Glutamatergic neuron (in vitro differentiated cells): ENCODE measurements at regions not wholly inside any gene's neighbourhood (a gene's known extent, or its start where the extent isn't known, plus 50 kb on each side); places are given as distances from the start of the nearest gene placed in this dataset.

Experiments used
- DNase-seq: peaks from one replicate; pipeline ENCODE4 v3.0.0; 2022
- H3K27ac Mint-ChIP-seq: one replicate; pipeline ENCODE4 v1.8.0; 2020; ENCODE audit warnings: mild to moderate bottlenecking, mixed read lengths, inconsistent platforms; ENCODE audit not compliant: unreplicated experiment
- H3K27me3 Mint-ChIP-seq: one replicate; pipeline ENCODE4 v1.8.0; 2020; ENCODE audit warnings: mild to moderate bottlenecking, moderate library complexity, mixed read lengths, inconsistent platforms; ENCODE audit not compliant: unreplicated experiment
- H3K36me3 Mint-ChIP-seq: one replicate; pipeline ENCODE4 v1.8.0; 2020; ENCODE audit warnings: mild to moderate bottlenecking, mixed read lengths, inconsistent platforms; ENCODE audit not compliant: unreplicated experiment
- H3K4me1 Mint-ChIP-seq: one replicate; pipeline ENCODE4 v1.8.0; 2020; ENCODE audit warnings: mild to moderate bottlenecking, low read depth, mixed read lengths, inconsistent platforms; ENCODE audit not compliant: unreplicated experiment
- H3K4me3 Mint-ChIP-seq: one replicate; pipeline ENCODE4 v1.8.0; 2020; ENCODE audit warnings: mild to moderate bottlenecking, mixed read lengths, inconsistent platforms; ENCODE audit not compliant: unreplicated experiment
- H3K9me3 Mint-ChIP-seq: one replicate; pipeline ENCODE4 v1.8.0; 2020; ENCODE audit warnings: mild to moderate bottlenecking, moderate library complexity, mixed read lengths, inconsistent platforms; ENCODE audit not compliant: unreplicated experiment
- TF ChIP-seq, protein P1 (sequence below): fragments of 200-600 bp; sonication (generic); IDR thresholded peaks from one replicate; pipeline ENCODE4 v1.5.0; 2021; ENCODE audit not compliant: partially characterized antibody, unreplicated experiment

DNA sequence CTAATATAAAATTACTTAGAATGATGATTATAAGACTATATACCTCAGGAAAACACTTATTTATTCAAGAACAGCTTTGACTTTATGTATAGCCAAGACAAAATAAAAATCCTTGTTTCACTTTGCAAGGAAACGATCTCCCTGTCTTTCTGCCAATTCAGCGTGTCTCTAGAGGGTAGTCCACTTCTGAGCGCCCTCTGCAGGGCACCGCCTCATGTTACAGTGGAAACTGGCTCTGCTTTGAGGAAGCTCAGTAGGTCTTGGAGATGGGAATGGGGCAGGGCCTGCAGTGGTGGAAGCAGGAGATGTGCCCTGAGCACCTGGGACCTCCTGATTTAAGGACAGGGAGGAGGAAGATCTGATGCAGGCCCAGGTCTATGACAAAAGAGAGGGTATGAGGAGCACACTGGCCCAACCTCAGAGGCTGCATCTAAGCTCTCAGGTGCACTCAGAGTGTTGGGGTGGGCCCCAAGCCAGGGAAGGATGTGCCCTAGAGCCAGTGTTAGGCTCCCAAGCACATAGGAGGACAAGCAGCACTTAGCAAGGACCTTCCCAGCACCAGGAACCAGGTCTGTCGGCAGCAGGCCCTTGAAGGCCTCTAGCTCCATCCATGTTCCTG lies 481.0 kb downstream of the TNS3 start:
- TF ChIP-seq, protein P1, sequence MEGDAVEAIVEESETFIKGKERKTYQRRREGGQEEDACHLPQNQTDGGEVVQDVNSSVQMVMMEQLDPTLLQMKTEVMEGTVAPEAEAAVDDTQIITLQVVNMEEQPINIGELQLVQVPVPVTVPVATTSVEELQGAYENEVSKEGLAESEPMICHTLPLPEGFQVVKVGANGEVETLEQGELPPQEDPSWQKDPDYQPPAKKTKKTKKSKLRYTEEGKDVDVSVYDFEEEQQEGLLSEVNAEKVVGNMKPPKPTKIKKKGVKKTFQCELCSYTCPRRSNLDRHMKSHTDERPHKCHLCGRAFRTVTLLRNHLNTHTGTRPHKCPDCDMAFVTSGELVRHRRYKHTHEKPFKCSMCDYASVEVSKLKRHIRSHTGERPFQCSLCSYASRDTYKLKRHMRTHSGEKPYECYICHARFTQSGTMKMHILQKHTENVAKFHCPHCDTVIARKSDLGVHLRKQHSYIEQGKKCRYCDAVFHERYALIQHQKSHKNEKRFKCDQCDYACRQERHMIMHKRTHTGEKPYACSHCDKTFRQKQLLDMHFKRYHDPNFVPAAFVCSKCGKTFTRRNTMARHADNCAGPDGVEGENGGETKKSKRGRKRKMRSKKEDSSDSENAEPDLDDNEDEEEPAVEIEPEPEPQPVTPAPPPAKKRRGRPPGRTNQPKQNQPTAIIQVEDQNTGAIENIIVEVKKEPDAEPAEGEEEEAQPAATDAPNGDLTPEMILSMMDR: peak; percentile 47
- DNase-seq: peak; percentile 53
- H3K27me3 Mint-ChIP-seq: no peaks in the 10 kb centered on the region
- H3K4me3 Mint-ChIP-seq: no peak overlapping the region
- no peaks in the 10 kb centered on the region for H3K9me3 Mint-ChIP-seq
- H3K36me3 Mint-ChIP-seq: no peaks in the 10 kb centered on the region
- H3K4me1 Mint-ChIP-seq: no peaks in the 10 kb centered on the region
- H3K27ac Mint-ChIP-seq: no peak overlapping the region

DNA sequence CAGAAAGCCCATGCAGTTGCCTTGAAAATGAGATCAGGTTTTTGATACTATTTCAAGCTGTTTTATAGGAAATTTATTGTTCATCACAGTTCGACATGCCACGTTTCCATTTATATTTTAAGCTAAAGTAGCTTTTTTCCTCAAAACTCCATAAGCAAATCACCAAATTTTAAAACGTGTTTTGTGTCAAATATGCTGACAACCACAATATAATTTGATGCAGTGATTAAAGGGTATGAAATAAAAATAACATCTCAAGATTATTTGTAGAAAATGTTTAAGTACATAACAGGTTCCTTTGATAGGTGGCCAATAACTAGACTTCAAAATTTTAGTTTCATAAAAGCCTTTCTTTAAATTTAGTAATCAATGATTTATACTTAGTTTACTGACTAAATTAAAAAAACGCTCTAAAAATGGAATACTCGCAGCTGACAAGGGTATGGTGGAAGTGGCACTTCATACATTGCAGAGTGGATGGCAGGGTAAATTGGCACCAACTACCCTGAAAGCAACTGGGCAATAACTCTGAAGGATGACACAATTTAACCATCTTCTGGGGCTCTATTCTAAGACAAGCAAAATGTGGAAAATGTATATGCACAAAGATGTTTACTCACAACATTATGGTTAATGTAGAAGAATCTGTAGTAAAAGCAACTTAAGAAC lies 481.6 kb downstream of the TNS3 start:
- H3K9me3 Mint-ChIP-seq: no peaks in the 10 kb centered on the region
- no peak overlapping the region for H3K27ac Mint-ChIP-seq
- H3K4me1 Mint-ChIP-seq: no peaks in the 10 kb centered on the region
- DNase-seq: no peak
- TF ChIP-seq, protein P1: no peak
- H3K27me3 Mint-ChIP-seq: no peaks in the 10 kb centered on the region
- H3K36me3 Mint-ChIP-seq: no peaks in the 10 kb centered on the region
- H3K4me3 Mint-ChIP-seq: no peak overlapping the region

DNA sequence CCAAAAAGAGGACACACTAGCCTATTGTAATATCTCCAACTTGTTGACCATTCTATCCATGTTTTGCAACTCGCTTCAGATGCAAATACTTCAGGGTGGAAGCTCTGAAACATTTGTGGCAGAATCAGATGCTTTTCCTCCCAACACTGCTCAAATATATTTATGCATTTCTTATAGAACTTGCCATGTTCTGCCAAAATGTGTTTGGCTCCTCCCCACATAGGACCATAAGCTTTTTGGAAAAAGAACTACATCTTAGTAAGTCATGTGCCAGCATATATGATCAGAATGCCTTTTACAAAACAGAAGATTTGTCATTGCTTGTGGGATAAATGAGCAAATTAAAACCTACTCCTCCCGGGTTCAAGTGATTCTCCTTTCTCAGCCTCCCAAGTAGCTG lies 484.5 kb downstream of the TNS3 start:
- Mint-ChIP-seq H3K4me3 (no peak overlapping the region), H3K9me3 (no peaks in the 10 kb centered on the region), H3K4me1 (no peaks in the 10 kb centered on the region), H3K36me3 (no peaks in the 10 kb centered on the region), H3K27me3 (no peaks in the 10 kb centered on the region), H3K27ac (no peak overlapping the region)
- TF ChIP-seq, protein P1: no peak
- DNase-seq: no peak

DNA sequence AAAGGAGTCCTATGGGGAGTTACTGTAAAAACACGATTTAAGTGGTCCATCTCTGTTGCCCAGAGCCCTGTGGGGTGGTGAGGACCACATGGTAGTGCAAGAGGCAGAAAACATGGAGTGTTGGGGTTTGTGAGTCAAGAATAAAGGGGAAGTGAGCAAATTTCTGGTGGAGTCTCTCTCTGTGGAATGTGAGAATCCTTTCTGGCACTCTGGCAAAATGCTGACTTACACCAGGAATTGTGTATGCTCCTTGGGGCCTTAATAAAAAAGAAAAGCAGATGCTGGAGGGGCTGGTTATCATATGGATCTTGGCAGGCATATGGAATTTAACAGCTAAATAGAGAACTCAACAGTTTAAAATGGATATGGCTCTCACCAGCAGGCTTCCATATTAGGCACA lies 486.0 kb downstream of the TNS3 start:
- Mint-ChIP-seq H3K36me3 (no peaks in the 10 kb centered on the region), H3K27ac (no peak overlapping the region), H3K27me3 (no peaks in the 10 kb centered on the region), H3K4me3 (no peak overlapping the region), H3K4me1 (no peaks in the 10 kb centered on the region), H3K9me3 (peaks cover 3% of the 10 kb centered on the region)
- TF ChIP-seq, protein P1: no peak
- DNase-seq: no peak

DNA sequence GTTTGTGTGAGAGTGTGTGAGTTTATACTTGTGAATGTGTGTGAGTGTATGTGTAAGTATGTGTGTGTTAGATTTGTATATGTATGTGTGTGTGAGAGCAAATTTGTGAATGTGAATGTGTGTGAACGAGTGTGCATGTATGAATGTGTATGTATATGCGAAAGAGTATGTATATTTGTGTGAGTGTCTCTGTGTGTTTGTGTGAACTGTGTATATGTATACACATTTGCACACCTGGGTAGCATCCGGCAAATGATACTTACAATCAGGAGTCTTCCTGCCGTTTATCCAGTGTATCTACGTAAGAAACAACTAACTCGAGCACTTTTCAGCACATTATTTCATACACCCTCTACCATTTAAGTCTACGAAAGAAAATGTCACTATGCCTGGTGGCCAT lies 487.4 kb downstream of the TNS3 start:
- Mint-ChIP-seq H3K27ac (no peak overlapping the region), H3K36me3 (no peaks in the 10 kb centered on the region), H3K9me3 (peaks cover 3% of the 10 kb centered on the region), H3K4me3 (no peak overlapping the region), H3K4me1 (no peaks in the 10 kb centered on the region), H3K27me3 (no peaks in the 10 kb centered on the region)
- DNase-seq: no peak
- TF ChIP-seq, protein P1: no peak
